ENCODE measurements at regions not wholly inside any gene's neighbourhood (a gene's known extent, or its start where the extent isn't known, plus 50 kb on each side); places are given as distances from the start of the nearest gene placed in this dataset.
"Not testable (repeated sequence)": the region's sequence is repeated elsewhere in the genome, so short reads cannot be mapped to it uniquely, and the experiment has no call there.

DNA sequence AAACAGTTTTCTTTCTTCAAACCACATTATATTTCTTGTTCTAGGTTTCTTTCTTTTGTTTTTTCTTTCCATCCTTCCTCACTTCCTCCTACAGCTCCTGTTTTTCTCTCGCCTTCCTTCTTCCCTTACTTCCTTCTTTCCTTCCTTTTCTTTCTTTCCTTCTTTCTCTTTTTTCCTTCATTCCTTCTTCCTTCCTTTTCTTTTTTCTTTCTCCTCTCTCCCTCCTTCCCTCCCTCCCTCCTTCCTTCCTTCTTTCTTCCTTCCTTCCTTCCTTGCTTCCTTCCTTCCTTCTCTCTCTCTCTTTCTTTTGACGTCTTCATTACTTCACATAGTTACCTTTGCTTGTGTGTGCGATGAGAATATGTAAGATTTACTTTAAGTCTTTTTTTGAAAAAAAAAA is 470.0 kb upstream of the FSIP2 start:
- H3K9me3 ChIP-seq (ENCODE audit: low read depth), result no peaks in the 10 kb centered on the region
- 24 to 37% methylated on average over 3 of the region's 3 CpGs for WGBS, 2 experiments (ENCODE audit: low coverage in 1 of 2, low lambda C conversion rate in 2 of 2, missing lambda C conversion rate in 2 of 2)
- in situ Hi-C loops (cut with MboI), result no loop called here

DNA sequence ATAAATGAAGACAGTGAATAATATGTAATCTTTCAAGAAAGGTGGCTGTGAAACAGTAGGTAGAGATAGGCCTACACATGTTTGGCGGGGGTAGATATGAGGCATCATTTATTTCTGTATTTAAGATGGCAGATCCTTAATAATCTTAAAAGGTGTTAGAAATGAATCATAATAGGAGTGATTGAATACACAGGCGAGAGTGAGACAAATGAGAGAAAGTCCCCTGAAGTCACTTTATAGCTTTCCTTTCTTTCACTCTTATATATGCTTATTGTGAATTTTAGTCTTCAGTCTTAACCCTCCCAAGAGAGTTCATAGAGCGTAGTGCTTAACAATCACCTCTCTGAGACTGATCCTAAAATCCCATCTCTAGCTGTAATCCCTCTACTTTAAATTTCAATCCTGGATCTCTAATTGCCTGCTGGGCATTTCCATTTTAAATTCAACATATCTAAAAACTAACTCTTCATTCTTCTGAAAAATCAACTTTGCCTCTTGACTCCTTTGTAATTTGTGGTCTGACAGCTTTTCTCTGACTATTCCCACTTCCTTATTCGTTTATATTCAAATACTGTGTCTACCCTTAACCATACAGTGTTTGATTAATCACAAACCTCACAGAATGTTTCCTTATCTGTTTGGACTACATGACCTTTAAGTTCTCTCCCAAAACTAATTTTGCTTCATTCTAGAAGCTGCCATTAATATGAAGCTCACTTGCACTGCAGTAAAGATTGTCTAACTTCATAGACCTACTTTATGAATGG is 463.7 kb upstream of the FSIP2 start:
- H3K79me2 ChIP-seq (ENCODE audit: insufficient read depth), result no peaks in the 10 kb centered on the region
- in situ Hi-C loops (cut with MboI), result no loop called here
- no peaks in the 10 kb centered on the region for H3K27me3 ChIP-seq (replicated peaks; ENCODE audit: insufficient read depth)
- H2AFZ ChIP-seq, result no peak overlapping the region
- TF ChIP-seq EZH2phosphoT487 (IDR thresholded peaks at IDR 0.05; ENCODE audit: insufficient read depth, low read depth) (no peak), EZH2 (IDR thresholded peaks at IDR 0.05; ENCODE audit: insufficient read depth, poor library complexity, severe bottlenecking) (no peak)
- no peaks in the 10 kb centered on the region for H3K9me3 ChIP-seq (ENCODE audit: low read depth)
- H3K4me3 ChIP-seq, result no peak overlapping the region
- no peaks in the 10 kb centered on the region for H3K9me2 ChIP-seq (ENCODE audit: insufficient read depth)
- no peaks in the 10 kb centered on the region for H3F3A ChIP-seq (ENCODE audit: insufficient read depth)
- no peak for DNase-seq
- whole genome bisulfite sequencing, 2 experiments (ENCODE audit: low coverage in 1 of 2, low lambda C conversion rate in 2 of 2, missing lambda C conversion rate in 2 of 2), result 16 to 19% methylated on average over 4 of the region's 4 CpGs
- no peaks in the 10 kb centered on the region for H3K4me1 ChIP-seq (ENCODE audit: insufficient read depth)
- H4K20me1 ChIP-seq (ENCODE audit: insufficient read depth), result no peaks in the 10 kb centered on the region
- H3K27ac ChIP-seq, result no peak overlapping the region
- no peak overlapping the region for H3K4me2 ChIP-seq (ENCODE audit: unreplicated experiment)
- no peaks in the 10 kb centered on the region for H3K36me3 ChIP-seq (ENCODE audit: low read depth)
- no peak overlapping the region for H3K9ac ChIP-seq

More for the DNA sequence above, 470.0 kb upstream of the FSIP2 start:
- H3K36me3 ChIP-seq (ENCODE audit: low read depth), result no peaks in the 10 kb centered on the region
- no peak overlapping the region for H2AFZ ChIP-seq
- H4K20me1 ChIP-seq (ENCODE audit: insufficient read depth), result no peaks in the 10 kb centered on the region
- no peaks in the 10 kb centered on the region for H3K4me1 ChIP-seq (ENCODE audit: insufficient read depth)
- H3K27me3 ChIP-seq (replicated peaks; ENCODE audit: insufficient read depth), result no peaks in the 10 kb centered on the region
- H3K9ac ChIP-seq, result no peak overlapping the region
- no peak overlapping the region for H3K27ac ChIP-seq
- H3F3A ChIP-seq (ENCODE audit: insufficient read depth), result no peaks in the 10 kb centered on the region
- TF ChIP-seq EZH2 (IDR thresholded peaks at IDR 0.05; ENCODE audit: insufficient read depth, poor library complexity, severe bottlenecking), result no peak
- TF ChIP-seq EZH2phosphoT487 (IDR thresholded peaks at IDR 0.05; ENCODE audit: insufficient read depth, low read depth), result no peak
- no peak for DNase-seq
- H3K9me2 ChIP-seq (ENCODE audit: insufficient read depth), result no peaks in the 10 kb centered on the region
- no peak overlapping the region for H3K4me2 ChIP-seq (ENCODE audit: unreplicated experiment)
- no peaks in the 10 kb centered on the region for H3K79me2 ChIP-seq (ENCODE audit: insufficient read depth)
- no peak overlapping the region for H3K4me3 ChIP-seq

DNA sequence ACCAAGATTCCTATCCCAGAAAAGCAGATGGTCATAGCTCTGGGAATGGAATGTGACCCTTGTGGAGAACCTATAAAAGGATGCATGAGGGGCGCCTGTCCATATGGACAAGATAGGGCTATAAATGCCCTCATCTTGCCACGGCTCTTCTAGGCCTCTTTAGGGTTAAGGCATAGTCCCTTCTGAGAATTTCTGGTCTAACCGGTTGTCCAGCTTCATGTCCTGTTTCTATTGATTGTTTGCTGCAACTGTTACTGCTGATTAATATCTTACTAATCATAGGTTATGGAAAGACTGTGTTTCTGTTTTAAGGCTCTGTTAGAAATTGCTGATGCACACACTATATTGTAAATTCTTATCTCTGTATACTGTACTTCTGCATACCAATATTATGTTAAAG is 462.6 kb upstream of the FSIP2 start:
- H3K9me3 ChIP-seq (ENCODE audit: low read depth); H3F3A ChIP-seq (ENCODE audit: insufficient read depth); in situ Hi-C loops (cut with MboI); H3K27me3 ChIP-seq (replicated peaks; ENCODE audit: insufficient read depth); H3K36me3 ChIP-seq (ENCODE audit: low read depth); H2AFZ ChIP-seq; H3K9ac ChIP-seq; H3K4me2 ChIP-seq (ENCODE audit: unreplicated experiment); H3K79me2 ChIP-seq (ENCODE audit: insufficient read depth); DNase-seq; H3K9me2 ChIP-seq (ENCODE audit: insufficient read depth); H4K20me1 ChIP-seq (ENCODE audit: insufficient read depth); H3K4me1 ChIP-seq (ENCODE audit: insufficient read depth); H3K4me3 ChIP-seq; H3K27ac ChIP-seq: not testable (repeated sequence)
- 17 to 20% methylated on average over 3 of the region's 3 CpGs for WGBS, 2 experiments (ENCODE audit: low coverage in 1 of 2, low lambda C conversion rate in 2 of 2, missing lambda C conversion rate in 2 of 2)

DNA sequence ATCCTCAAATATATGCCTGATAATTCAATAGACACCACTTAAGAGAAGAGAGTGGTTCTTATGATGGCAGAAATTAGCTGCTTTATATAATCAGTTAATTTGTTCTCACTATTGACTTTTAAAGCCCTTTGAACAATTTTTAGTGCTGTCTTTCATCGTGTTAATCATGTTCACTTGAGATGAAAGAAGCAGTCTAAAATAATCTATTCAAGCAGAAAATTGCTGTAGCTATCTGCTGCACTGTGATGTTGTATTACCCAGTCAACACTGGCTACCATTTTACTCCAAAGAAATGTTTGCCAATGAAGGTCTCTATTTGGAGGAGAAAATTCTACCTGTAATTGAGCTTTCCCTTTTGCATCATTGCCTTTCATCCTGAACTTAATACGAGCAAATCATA is 459.8 kb upstream of the FSIP2 start:
- TF ChIP-seq EZH2 (IDR thresholded peaks at IDR 0.05; ENCODE audit: insufficient read depth, poor library complexity, severe bottlenecking), result no peak
- no peak for TF ChIP-seq EZH2phosphoT487 (IDR thresholded peaks at IDR 0.05; ENCODE audit: insufficient read depth, low read depth)
- H4K20me1 ChIP-seq (ENCODE audit: insufficient read depth), result no peaks in the 10 kb centered on the region
- no peaks in the 10 kb centered on the region for H3K9me2 ChIP-seq (ENCODE audit: insufficient read depth)
- WGBS, 2 experiments (ENCODE audit: low coverage in 1 of 2, low lambda C conversion rate in 2 of 2, missing lambda C conversion rate in 2 of 2), result 18 to 22% methylated on average over 2 of the region's 2 CpGs
- no peaks in the 10 kb centered on the region for H3K9me3 ChIP-seq (ENCODE audit: low read depth)
- no peaks in the 10 kb centered on the region for H3K4me1 ChIP-seq (ENCODE audit: insufficient read depth)
- no peak overlapping the region for H2AFZ ChIP-seq
- no peaks in the 10 kb centered on the region for H3K36me3 ChIP-seq (ENCODE audit: low read depth)
- no peak for DNase-seq
- H3F3A ChIP-seq (ENCODE audit: insufficient read depth), result no peaks in the 10 kb centered on the region
- in situ Hi-C loops (cut with MboI), result no loop called here
- H3K27me3 ChIP-seq (replicated peaks; ENCODE audit: insufficient read depth), result no peaks in the 10 kb centered on the region
- H3K27ac ChIP-seq, result no peak overlapping the region
- no peak overlapping the region for H3K9ac ChIP-seq
- no peaks in the 10 kb centered on the region for H3K79me2 ChIP-seq (ENCODE audit: insufficient read depth)
- H3K4me2 ChIP-seq (ENCODE audit: unreplicated experiment), result no peak overlapping the region
- no peak overlapping the region for H3K4me3 ChIP-seq

DNA sequence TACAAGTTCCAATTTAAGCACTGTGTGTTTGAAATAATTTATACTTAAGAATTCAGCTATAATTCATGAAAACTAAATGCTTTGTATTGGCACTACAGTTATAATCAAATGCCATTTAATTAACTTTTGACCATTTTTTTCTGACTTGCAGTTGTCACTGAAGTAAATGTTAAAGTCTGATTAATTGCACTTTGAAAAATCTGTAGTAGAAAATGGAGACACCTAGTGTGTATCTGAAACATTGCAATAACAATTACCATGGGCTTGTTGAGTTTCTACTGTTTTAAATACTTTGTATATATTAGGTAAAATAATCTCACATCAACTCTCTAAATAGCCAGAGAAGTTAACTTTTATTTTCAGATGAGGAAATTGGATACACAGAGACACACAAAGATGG is 458.6 kb upstream of the FSIP2 start:
- Histone ChIP-seq H3F3A (ENCODE audit: insufficient read depth) (no peaks in the 10 kb centered on the region), H3K27ac (no peak overlapping the region), H3K4me2 (ENCODE audit: unreplicated experiment) (no peak overlapping the region), H3K36me3 (ENCODE audit: low read depth) (no peaks in the 10 kb centered on the region), H3K4me1 (ENCODE audit: insufficient read depth) (no peaks in the 10 kb centered on the region), H3K9ac (no peak overlapping the region), H3K9me2 (ENCODE audit: insufficient read depth) (no peaks in the 10 kb centered on the region), H2AFZ (no peak overlapping the region), H4K20me1 (ENCODE audit: insufficient read depth) (no peaks in the 10 kb centered on the region), H3K4me3 (no peak overlapping the region), H3K27me3 (replicated peaks; ENCODE audit: insufficient read depth) (no peaks in the 10 kb centered on the region), H3K9me3 (ENCODE audit: low read depth) (no peaks in the 10 kb centered on the region), H3K79me2 (ENCODE audit: insufficient read depth) (no peaks in the 10 kb centered on the region)
- TF ChIP-seq EZH2 (IDR thresholded peaks at IDR 0.05; ENCODE audit: insufficient read depth, poor library complexity, severe bottlenecking) (no peak), EZH2phosphoT487 (IDR thresholded peaks at IDR 0.05; ENCODE audit: insufficient read depth, low read depth) (no peak)
- peak; percentile 33 for DNase-seq
- in situ Hi-C loops (cut with MboI), result no loop called here

All from GM23248 (cell line).